Fibroblast of pulmonary artery (primary cell): ENCODE measurements at regions not wholly inside any gene's neighbourhood (a gene's known extent, or its start where the extent isn't known, plus 50 kb on each side); places are given as distances from the start of the nearest gene placed in this dataset.

Source experiments
- DNase-seq: peaks from one replicate; pipeline ENCODE4 v3.0.0-alpha.2; 2010; ENCODE audit warnings: low read depth
- H3K4me3 ChIP-seq: replicated peaks from 2 replicates; pipeline ENCODE4 v1.5.1; 2011; ENCODE audit warnings: low read depth, mild to moderate bottlenecking, control low read depth, low read length, moderate library complexity
- CTCF ChIP-seq: IDR thresholded peaks from 2 replicates; pipeline ENCODE4 v1.5.1; 2011; ENCODE audit warnings: mild to moderate bottlenecking, control low read depth, low read length, inconsistent platforms; ENCODE audit errors: missing control alignments

- no peak overlapping the region for H3K4me3 ChIP-seq
- no peak for TF ChIP-seq CTCF
- DNase-seq: peak; percentile 58
These were observed 68.2 kb upstream of the SLIT3 start for GRCh38 chr5:169369130-169369529.

DNA sequence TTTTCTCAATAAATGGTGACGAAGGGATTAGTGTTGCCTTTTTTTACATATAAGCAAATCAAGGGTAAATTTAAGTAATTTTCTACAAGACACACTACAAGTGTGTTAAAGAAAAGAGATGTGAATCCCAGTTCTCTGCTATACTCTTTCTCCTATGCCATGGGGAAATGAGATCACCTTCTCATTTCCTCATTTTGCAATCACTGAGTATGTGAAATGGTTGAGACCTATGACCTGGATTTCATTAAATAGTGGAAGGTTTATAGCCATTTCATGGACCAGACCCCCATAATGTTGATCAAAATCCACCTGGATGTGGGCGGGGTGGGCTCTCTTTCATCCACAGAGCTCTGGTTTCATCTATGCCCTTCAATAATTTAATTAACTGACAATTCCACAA lies 66.9 kb upstream of the SLIT3 start:
- no peak for TF ChIP-seq CTCF

GRCh38 chr5:169357291-169357690 lies 56.4 kb upstream of the SLIT3 start:
- TF ChIP-seq CTCF: no peak
- DNase-seq: no peak
- H3K4me3 ChIP-seq: no peak overlapping the region

More for the DNA sequence above, 66.9 kb upstream of the SLIT3 start:
- no peak overlapping the region for H3K4me3 ChIP-seq
- peak; percentile 60 for DNase-seq

GRCh38 chr5:169356811-169357210 lies 55.9 kb upstream of the SLIT3 start:
- H3K4me3 ChIP-seq: no peak overlapping the region
- TF ChIP-seq CTCF: no peak
- no peak for DNase-seq

GRCh38 chr5:169356181-169356580 lies 55.2 kb upstream of the SLIT3 start:
- TF ChIP-seq CTCF: no peak
- H3K4me3 ChIP-seq: no peak overlapping the region
- no peak for DNase-seq

- TF ChIP-seq CTCF: no peak
- no peak overlapping the region for H3K4me3 ChIP-seq
- no peak for DNase-seq
These were observed 54.0 kb upstream of the SLIT3 start for GRCh38 chr5:169354921-169355320.

DNA sequence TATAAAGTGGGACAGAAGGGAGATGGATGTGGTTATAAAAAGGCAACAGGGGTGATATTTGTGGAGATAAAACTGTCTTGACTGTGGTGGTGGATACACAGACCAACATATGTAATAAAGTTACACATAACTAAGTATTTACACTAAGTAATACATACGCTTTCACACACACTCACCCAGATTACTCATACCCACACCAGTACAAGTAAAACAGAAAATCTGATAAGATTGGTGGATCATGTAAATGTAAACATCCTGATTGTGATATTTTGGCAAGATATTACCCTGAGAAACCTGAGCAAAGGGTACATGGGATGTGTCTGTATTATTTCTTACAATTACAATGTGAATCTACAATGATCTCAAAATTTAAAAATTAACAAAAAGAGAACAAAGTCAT lies 53.3 kb upstream of the SLIT3 start:
- H3K4me3 ChIP-seq: no peak overlapping the region
- no peak for TF ChIP-seq CTCF
- DNase-seq: no peak
